HuH-7.5 (cell line): ENCODE measurements at regions not wholly inside any gene's neighbourhood (a gene's known extent, or its start where the extent isn't known, plus 50 kb on each side); places are given as distances from the start of the nearest gene placed in this dataset.
A peak's percentile ranks its signal among the peaks of the same experiment; 100 is the strongest.
"Not testable (repeated sequence)": the region's sequence is repeated elsewhere in the genome, so short reads cannot be mapped to it uniquely, and the experiment has no call there.

Source experiments
- DNase-seq: peaks from one replicate; pipeline ENCODE4 v3.0.0; 2011; ENCODE audit warnings: low spot score

GRCh38 chr2:187057466-187057865, 208.5 kb upstream of the ZSWIM2 start:
- no peak for DNase-seq

- DNase-seq = no peak
These were observed 207.7 kb upstream of the ZSWIM2 start for GRCh38 chr2:187056416-187057334.

GRCh38 chr2:187055463-187055862, 206.5 kb upstream of the ZSWIM2 start:
- no peak for DNase-seq

GRCh38 chr2:187054501-187055319, 205.7 kb upstream of the ZSWIM2 start:
- peak; percentile 16 for DNase-seq

GRCh38 chr2:187051350-187051749, 202.4 kb upstream of the ZSWIM2 start:
- DNase-seq = no peak

- DNase-seq = no peak
These were observed 201.5 kb upstream of the ZSWIM2 start for GRCh38 chr2:187050409-187050998.

GRCh38 chr2:187037310-187037709, 188.3 kb upstream of the ZSWIM2 start:
- no peak for DNase-seq

GRCh38 chr2:187034434-187034833, 185.5 kb upstream of the ZSWIM2 start:
- no peak for DNase-seq

- no peak for DNase-seq
These were observed 175.8 kb upstream of the ZSWIM2 start for GRCh38 chr2:187024739-187025138.

GRCh38 chr2:187023996-187024395, 175.0 kb upstream of the ZSWIM2 start:
- not testable (repeated sequence) for DNase-seq

- DNase-seq = no peak
These were observed 168.5 kb upstream of the ZSWIM2 start for GRCh38 chr2:187017438-187017837.

GRCh38 chr2:187013058-187013457, 164.1 kb upstream of the ZSWIM2 start:
- DNase-seq = no peak

- no peak for DNase-seq
These were observed 162.3 kb upstream of the ZSWIM2 start for GRCh38 chr2:187011206-187011832.

- no peak for DNase-seq
These were observed 160.7 kb upstream of the ZSWIM2 start for GRCh38 chr2:187009483-187010239.

GRCh38 chr2:187008111-187008510, 159.1 kb upstream of the ZSWIM2 start:
- no peak for DNase-seq

- DNase-seq = peak; percentile 18
These were observed 154.6 kb upstream of the ZSWIM2 start for GRCh38 chr2:187003611-187004010.

- peak; percentile 23 for DNase-seq
These were observed 154.1 kb upstream of the ZSWIM2 start for GRCh38 chr2:187003038-187003554.

- no peak for DNase-seq
These were observed 153.3 kb upstream of the ZSWIM2 start for GRCh38 chr2:187002242-187002641.

GRCh38 chr2:187001248-187001647, 152.3 kb upstream of the ZSWIM2 start:
- DNase-seq = no peak

- no peak for DNase-seq
These were observed 146.1 kb upstream of the ZSWIM2 start for GRCh38 chr2:186995092-186995491.

- DNase-seq = no peak
These were observed 143.6 kb upstream of the ZSWIM2 start for GRCh38 chr2:186992597-186992996.
